Body of pancreas (tissue), 4 donors: ENCODE measurements at regions not wholly inside any gene's neighbourhood (a gene's known extent, or its start where the extent isn't known, plus 50 kb on each side); places are given as distances from the start of the nearest gene placed in this dataset.

Experiments
- ATAC-seq: fragments of 150-250 bp; one replicate; pipeline ENCODE4 v1.9.1; 2016
- DNase-seq, 4 donors: peaks; one replicate each; pipeline ENCODE4 v3.0.0-alpha.2; 2019
- H3K27ac ChIP-seq, 4 donors: fragments of 200-600 bp; sonication (generic); 1 replicate in 3 of 4; 2 replicates in 1 of 4; pipeline versions ENCODE4 v1.5.1 to v1.6.1; 2016 to 2019; ENCODE audit warnings: mild to moderate bottlenecking in 1 of 4, mixed read lengths in 1 of 4, moderate library complexity in 1 of 4
- H3K27me3 ChIP-seq, 2 donors: fragments of 200-600 bp; sonication (generic); one replicate each; pipeline ENCODE4 v1.6.0; 2016; ENCODE audit warnings: mild to moderate bottlenecking in 1 of 2
- H3K36me3 ChIP-seq, 2 donors: fragments of 200-600 bp; sonication (generic); replicated peaks in 1 of 2; 2 replicates each; pipeline ENCODE4 v1.5.1; 2016; ENCODE audit warnings: low read depth in 2 of 2; ENCODE audit not compliant: insufficient read depth in 1 of 2
- H3K4me1 ChIP-seq: fragments of 200-600 bp; sonication (generic); one replicate; pipeline ENCODE4 v1.6.0; 2016
- H3K4me3 ChIP-seq, 2 donors: fragments of 200-600 bp; sonication (generic); 1 replicate in 1 of 2; 2 replicates in 1 of 2; pipeline ENCODE4 v1.5.1; 2016 to 2019
- H3K9me3 ChIP-seq, 3 donors: fragments of 200-600 bp; sonication (generic); 1 replicate in 2 of 3; 2 replicates in 1 of 3; pipeline ENCODE4 v1.5.1; 2016
- CTCF ChIP-seq, 7 experiments: fragments of 450-650 bp in 4 of 7; fragments of 200-600 bp in 3 of 7; sonication (generic) in 3 of 7; IDR thresholded peaks; one replicate each; pipeline ENCODE4 v1.5.1; 2016 to 2019; ENCODE audit warnings: antibody characterized with exemption in 7 of 7
- POLR2A ChIP-seq, 3 donors: fragments of 450-650 bp; IDR thresholded peaks; one replicate each; pipeline ENCODE4 v1.6.1; 2016; ENCODE audit warnings: antibody characterized with exemption in 3 of 3, mild to moderate bottlenecking in 2 of 3
- WGBS, 2 donors: methylation state at CpG; one replicate each; pipeline ENCODE4 v1.1.5; 2017; 5-methylcytosine and 5-hydroxymethylcytosine counted together
- intact Hi-C: fragments of 100-400 bp; cut with DNase I; formaldehyde crosslinking; loops from one replicate; pipeline ENCODE4 v1.15.1; 2023

- ATAC-seq (no peak), DNase-seq (no peak)
- intact Hi-C loops = no loop called here
- TF ChIP-seq POLR2A (IDR thresholded peaks at IDR 0.05) (no peak), CTCF (IDR thresholded peaks at IDR 0.05) (no peak)
- H3K36me3 ChIP-seq = no peaks in the 10 kb centered on the region
- no peak overlapping the region for H3K27ac ChIP-seq
- H3K4me3 ChIP-seq = no peak overlapping the region
- H3K27me3 ChIP-seq = no peaks in the 10 kb centered on the region
- H3K4me1 ChIP-seq = no peaks in the 10 kb centered on the region
- H3K9me3 ChIP-seq = no peaks in the 10 kb centered on the region
- 56 to 58% methylated on average over 3 of the region's 3 CpGs for WGBS, 2 donors
Measured at GRCh38 chr3:67106874-67107273, 108.8 kb downstream of the KBTBD8 start.

GRCh38 chr3:67109651-67110204 is 111.6 kb downstream of the KBTBD8 start:
- Histone ChIP-seq H3K4me3 (no peak overlapping the region), H3K27ac (no peak overlapping the region), H3K27me3 (no peaks in the 10 kb centered on the region), H3K9me3 (no peaks in the 10 kb centered on the region), H3K36me3 (no peaks in the 10 kb centered on the region), H3K4me1 (no peaks in the 10 kb centered on the region)
- 30 to 34% methylated on average over 3 of the region's 3 CpGs for WGBS, 2 donors
- DNase-seq (no peak), ATAC-seq (no peak)
- intact Hi-C loops = no loop called here
- TF ChIP-seq CTCF (IDR thresholded peaks at IDR 0.05) = peak; percentile 17 to 57 (median 50)
- TF ChIP-seq POLR2A (IDR thresholded peaks at IDR 0.05) = no peak

GRCh38 chr3:67113802-67114407 is 115.8 kb downstream of the KBTBD8 start:
- peak; percentile 76 for ATAC-seq
- intact Hi-C loops = no loop called here

GRCh38 chr3:67118122-67118521 is 120.0 kb downstream of the KBTBD8 start:
- 71 to 76% methylated on average over 1 of the region's 1 CpG for WGBS, 2 donors
- no peak for DNase-seq
- no peaks in the 10 kb centered on the region for H3K4me1 ChIP-seq
- no peaks in the 10 kb centered on the region for H3K9me3 ChIP-seq
- no peak overlapping the region for H3K4me3 ChIP-seq
- TF ChIP-seq POLR2A (IDR thresholded peaks at IDR 0.05) (no peak), CTCF (IDR thresholded peaks at IDR 0.05) (no peak)
- intact Hi-C loops = no loop called here
- no peak for ATAC-seq
- H3K27me3 ChIP-seq = peaks cover 0 to 6% of the 10 kb centered on the region in 2 donors
- no peak overlapping the region for H3K27ac ChIP-seq
- no peaks in the 10 kb centered on the region for H3K36me3 ChIP-seq

More at GRCh38 chr3:67113802-67114407, 115.8 kb downstream of the KBTBD8 start:
- Histone ChIP-seq H3K27ac (no peak overlapping the region), H3K9me3 (no peaks in the 10 kb centered on the region), H3K4me1 (no peaks in the 10 kb centered on the region), H3K36me3 (no peaks in the 10 kb centered on the region), H3K27me3 (peaks cover 0 to 6% of the 10 kb centered on the region in 2 donors), H3K4me3 (no peak overlapping the region)
- peak; percentile 76 to 87 (median 85) for DNase-seq
- 4 to 6% methylated on average over 6 of the region's 6 CpGs for WGBS, 2 donors
- TF ChIP-seq CTCF (IDR thresholded peaks at IDR 0.05) (peak; percentile 70 to 91 (median 89)), POLR2A (IDR thresholded peaks at IDR 0.05) (no peak)

- H3K27ac ChIP-seq = no peak overlapping the region
- ATAC-seq = no peak
- 46 to 55% methylated on average over 3 of the region's 3 CpGs for WGBS, 2 donors
- no peak overlapping the region for H3K4me3 ChIP-seq
- TF ChIP-seq CTCF (IDR thresholded peaks at IDR 0.05) (no peak), POLR2A (IDR thresholded peaks at IDR 0.05) (no peak)
- H3K4me1 ChIP-seq = no peaks in the 10 kb centered on the region
- no peak for DNase-seq
- intact Hi-C loops = no loop called here
- H3K27me3 ChIP-seq = peaks cover 0 to 6% of the 10 kb centered on the region in 2 donors
- no peaks in the 10 kb centered on the region for H3K36me3 ChIP-seq
- H3K9me3 ChIP-seq = no peaks in the 10 kb centered on the region
Measured at GRCh38 chr3:67118635-67119034, 120.5 kb downstream of the KBTBD8 start.
